ENCODE measurements at regions not wholly inside any gene's neighbourhood (a gene's known extent, or its start where the extent isn't known, plus 50 kb on each side); places are given as distances from the start of the nearest gene placed in this dataset.

DNA sequence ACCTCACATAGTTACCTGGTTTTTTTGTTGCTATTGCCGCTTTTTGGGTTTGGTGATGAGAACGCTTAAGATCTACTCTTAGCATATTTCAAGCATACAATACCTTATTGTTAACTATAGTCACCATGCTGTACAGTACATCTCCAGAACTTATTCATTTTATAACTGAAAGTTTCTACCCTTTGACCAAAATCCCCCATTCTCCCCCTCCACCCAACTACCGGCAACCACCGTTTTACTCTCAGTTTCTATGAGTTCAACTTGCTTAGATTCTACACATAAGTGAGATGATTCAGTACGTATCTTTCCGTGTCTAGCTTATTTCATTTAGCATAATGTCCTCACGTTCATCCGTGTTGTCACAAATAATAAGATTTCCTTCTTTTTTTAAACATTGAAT, 86.7 kb upstream of the IL6 start:
- H3K9me3 Mint-ChIP-seq = peaks cover 4 to 9% of the 10 kb centered on the region in 2 donors
- ATAC-seq (no peak), DNase-seq (no peak)
- TF ChIP-seq, protein P1, sequence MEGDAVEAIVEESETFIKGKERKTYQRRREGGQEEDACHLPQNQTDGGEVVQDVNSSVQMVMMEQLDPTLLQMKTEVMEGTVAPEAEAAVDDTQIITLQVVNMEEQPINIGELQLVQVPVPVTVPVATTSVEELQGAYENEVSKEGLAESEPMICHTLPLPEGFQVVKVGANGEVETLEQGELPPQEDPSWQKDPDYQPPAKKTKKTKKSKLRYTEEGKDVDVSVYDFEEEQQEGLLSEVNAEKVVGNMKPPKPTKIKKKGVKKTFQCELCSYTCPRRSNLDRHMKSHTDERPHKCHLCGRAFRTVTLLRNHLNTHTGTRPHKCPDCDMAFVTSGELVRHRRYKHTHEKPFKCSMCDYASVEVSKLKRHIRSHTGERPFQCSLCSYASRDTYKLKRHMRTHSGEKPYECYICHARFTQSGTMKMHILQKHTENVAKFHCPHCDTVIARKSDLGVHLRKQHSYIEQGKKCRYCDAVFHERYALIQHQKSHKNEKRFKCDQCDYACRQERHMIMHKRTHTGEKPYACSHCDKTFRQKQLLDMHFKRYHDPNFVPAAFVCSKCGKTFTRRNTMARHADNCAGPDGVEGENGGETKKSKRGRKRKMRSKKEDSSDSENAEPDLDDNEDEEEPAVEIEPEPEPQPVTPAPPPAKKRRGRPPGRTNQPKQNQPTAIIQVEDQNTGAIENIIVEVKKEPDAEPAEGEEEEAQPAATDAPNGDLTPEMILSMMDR (IDR thresholded peaks at IDR 0.05) = no peak
- WGBS (ENCODE audit: insufficient coverage) = 68% methylated on average over 5 of the region's 8 CpGs
- no peaks in the 10 kb centered on the region for H3K36me3 ChIP-seq (ENCODE audit: control insufficient read depth, insufficient read depth, low read length)
- intact Hi-C loops (cut with micrococcal nuclease) = no loop called here
- peaks cover 0 to 2% of the 10 kb centered on the region in 2 donors for H3K27me3 Mint-ChIP-seq (ENCODE audit: low read depth in 2 of 2)
- H3K4me3 ChIP-seq (ENCODE audit: low read length) = no peak overlapping the region
- no peaks in the 10 kb centered on the region for H3K4me1 Mint-ChIP-seq
- H3K27ac Mint-ChIP-seq = no peak overlapping the region
- H3K4me1 ChIP-seq (ENCODE audit: control insufficient read depth, insufficient read depth, low read length) = no peaks in the 10 kb centered on the region
- H3K27ac ChIP-seq (ENCODE audit: low read length) = no peak overlapping the region
- no peaks in the 10 kb centered on the region for H3K27me3 ChIP-seq (ENCODE audit: control insufficient read depth, insufficient read depth, low read length)
- no peak overlapping the region for H3K4me3 Mint-ChIP-seq
- H3K36me3 Mint-ChIP-seq = no peaks in the 10 kb centered on the region
- peaks cover 3% of the 10 kb centered on the region for H3K9me3 ChIP-seq (ENCODE audit: control insufficient read depth, insufficient read depth, low read length)

DNA sequence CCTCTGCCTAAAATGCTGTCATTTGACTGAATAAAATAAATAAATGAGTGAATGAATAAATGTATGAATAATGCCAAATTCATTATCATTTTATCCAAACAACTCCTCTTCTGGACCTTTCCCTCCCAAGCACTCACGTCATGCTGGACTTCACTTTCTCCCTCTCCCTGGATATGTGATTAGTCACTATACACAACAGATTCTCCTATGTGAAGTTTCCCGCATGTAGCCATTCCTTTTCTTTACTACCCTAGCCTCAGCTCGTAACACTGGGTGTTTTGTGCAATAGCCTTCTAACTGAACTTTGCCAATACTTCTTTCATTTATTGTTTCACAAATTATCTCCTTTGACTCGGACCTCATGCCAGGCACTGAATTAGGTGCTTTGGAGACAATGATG, 87.6 kb upstream of the IL6 start:
- Histone ChIP-seq H3K4me1 (ENCODE audit: control insufficient read depth, insufficient read depth, low read length) (no peaks in the 10 kb centered on the region), H3K27me3 (ENCODE audit: control insufficient read depth, insufficient read depth, low read length) (no peaks in the 10 kb centered on the region), H3K27ac (ENCODE audit: low read length) (no peak overlapping the region), H3K4me3 (ENCODE audit: low read length) (no peak overlapping the region), H3K9me3 (ENCODE audit: control insufficient read depth, insufficient read depth, low read length) (peaks cover under 1% of the 10 kb centered on the region), H3K36me3 (ENCODE audit: control insufficient read depth, insufficient read depth, low read length) (no peaks in the 10 kb centered on the region)
- 100% methylated on average over 3 of the region's 4 CpGs for WGBS (ENCODE audit: insufficient coverage)
- Mint-ChIP-seq H3K27ac (no peak overlapping the region), H3K4me1 (no peaks in the 10 kb centered on the region), H3K9me3 (peaks cover 6 to 9% of the 10 kb centered on the region in 2 donors), H3K36me3 (no peaks in the 10 kb centered on the region), H3K27me3 (ENCODE audit: low read depth in 2 of 2) (peaks cover 0 to 6% of the 10 kb centered on the region in 2 donors), H3K4me3 (no peak overlapping the region)
- no peak for DNase-seq
- TF ChIP-seq, protein P1 (IDR thresholded peaks at IDR 0.05) = no peak
- no peak for ATAC-seq
- intact Hi-C loops (cut with micrococcal nuclease) = no loop called here

DNA sequence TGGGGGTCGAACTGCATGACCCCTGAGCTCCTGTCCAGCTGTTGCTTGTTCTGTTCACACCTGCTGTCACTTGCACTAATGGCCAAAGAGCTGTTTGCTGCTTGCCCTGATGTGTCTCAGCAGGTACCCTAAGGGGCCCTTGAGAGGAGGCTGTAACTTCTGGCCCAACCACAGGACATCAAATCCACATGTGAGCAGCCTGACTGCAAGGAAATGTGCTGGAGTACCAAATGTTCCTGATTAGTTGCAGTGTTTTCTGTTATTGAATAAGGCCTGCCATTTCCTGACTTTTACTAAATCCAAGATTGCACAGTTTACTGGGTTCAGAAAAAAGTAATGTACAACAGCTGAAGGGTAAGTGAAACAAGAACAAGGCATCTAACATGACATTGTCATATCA, 91.7 kb upstream of the IL6 start:
- H3K4me1 ChIP-seq (ENCODE audit: control insufficient read depth, insufficient read depth, low read length) = no peaks in the 10 kb centered on the region
- Mint-ChIP-seq H3K36me3 (no peaks in the 10 kb centered on the region), H3K4me3 (no peak overlapping the region), H3K9me3 (peaks cover 0 to 4% of the 10 kb centered on the region in 2 donors), H3K27ac (no peak overlapping the region), H3K27me3 (ENCODE audit: low read depth in 2 of 2) (peaks cover 0 to 9% of the 10 kb centered on the region in 2 donors), H3K4me1 (no peaks in the 10 kb centered on the region)
- DNase-seq (no peak), ATAC-seq (no peak)
- TF ChIP-seq, protein P1 (IDR thresholded peaks at IDR 0.05) = no peak
- no peaks in the 10 kb centered on the region for H3K36me3 ChIP-seq (ENCODE audit: control insufficient read depth, insufficient read depth, low read length)
- H3K27me3 ChIP-seq (ENCODE audit: control insufficient read depth, insufficient read depth, low read length) = no peaks in the 10 kb centered on the region
- H3K4me3 ChIP-seq (ENCODE audit: low read length) = no peak overlapping the region
- intact Hi-C loops (cut with micrococcal nuclease) = no loop called here
- WGBS (ENCODE audit: insufficient coverage) = 88% methylated on average over 1 of the region's 1 CpG
- H3K27ac ChIP-seq (ENCODE audit: low read length) = no peak overlapping the region
- H3K9me3 ChIP-seq (ENCODE audit: control insufficient read depth, insufficient read depth, low read length) = no peaks in the 10 kb centered on the region

DNA sequence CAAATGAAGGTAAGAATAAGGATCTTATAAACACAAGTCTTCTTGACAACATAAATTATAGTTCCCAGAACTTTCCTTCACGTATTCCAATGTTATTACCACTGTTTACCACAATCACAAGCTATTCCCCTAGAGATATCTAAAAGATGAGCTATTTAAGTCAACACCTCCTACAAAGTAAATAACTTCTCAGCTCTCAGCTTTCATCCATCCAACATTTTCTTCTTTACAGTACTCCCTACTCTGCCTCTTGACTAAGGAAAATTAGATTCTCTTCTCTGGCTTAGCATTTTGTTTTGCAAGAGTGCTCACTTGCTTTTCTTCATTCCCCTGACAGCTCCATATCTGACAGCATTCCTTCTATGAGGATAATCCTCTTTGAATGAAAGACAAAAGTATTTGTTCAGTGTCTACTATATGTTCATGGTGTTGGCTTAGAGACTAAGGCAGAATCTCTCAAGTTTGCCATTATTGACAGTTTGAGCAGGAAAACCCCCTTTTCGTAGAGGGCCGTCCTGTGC, 93.0 kb upstream of the IL6 start:
- no peaks in the 10 kb centered on the region for H3K9me3 ChIP-seq (ENCODE audit: control insufficient read depth, insufficient read depth, low read length)
- Mint-ChIP-seq H3K27ac (no peak overlapping the region), H3K27me3 (ENCODE audit: low read depth in 2 of 2) (peaks cover 0 to 9% of the 10 kb centered on the region in 2 donors), H3K9me3 (peaks cover 0 to 2% of the 10 kb centered on the region in 2 donors), H3K4me3 (no peak overlapping the region), H3K4me1 (no peaks in the 10 kb centered on the region), H3K36me3 (no peaks in the 10 kb centered on the region)
- intact Hi-C loops (cut with micrococcal nuclease) = no loop called here
- no peaks in the 10 kb centered on the region for H3K4me1 ChIP-seq (ENCODE audit: control insufficient read depth, insufficient read depth, low read length)
- TF ChIP-seq, protein P1 (IDR thresholded peaks at IDR 0.05) = no peak
- no peak for DNase-seq
- WGBS (ENCODE audit: insufficient coverage) = 88% methylated on average over 3 of the region's 3 CpGs
- no peak overlapping the region for H3K4me3 ChIP-seq (ENCODE audit: low read length)
- H3K27me3 ChIP-seq (ENCODE audit: control insufficient read depth, insufficient read depth, low read length) = no peaks in the 10 kb centered on the region
- no peaks in the 10 kb centered on the region for H3K36me3 ChIP-seq (ENCODE audit: control insufficient read depth, insufficient read depth, low read length)
- ATAC-seq = no peak
- no peak overlapping the region for H3K27ac ChIP-seq (ENCODE audit: low read length)
